ENCODE measurements at regions not wholly inside any gene's neighbourhood (a gene's known extent, or its start where the extent isn't known, plus 50 kb on each side); places are given as distances from the start of the nearest gene placed in this dataset.

GRCh38 chr6:105545947-105546731 lies 143.3 kb upstream of the PREP start:
- DNase-seq (ENCODE audit: low spot score) (no peak), ATAC-seq (ENCODE audit: low FRiP score) (peak; percentile 73)
- TF ChIP-seq CTCF (IDR thresholded peaks at IDR 0.05): no peak

- TF ChIP-seq CTCF (IDR thresholded peaks at IDR 0.05): no peak
- DNase-seq (ENCODE audit: low spot score): no peak
- no peak for ATAC-seq (ENCODE audit: low FRiP score)
Measured at GRCh38 chr6:105545228-105545920, 142.5 kb upstream of the PREP start.

- DNase-seq (ENCODE audit: low spot score) (no peak), ATAC-seq (ENCODE audit: low FRiP score) (no peak)
- TF ChIP-seq CTCF (IDR thresholded peaks at IDR 0.05): no peak
Measured at GRCh38 chr6:105539911-105540310, 137.0 kb upstream of the PREP start.

- no peak for TF ChIP-seq CTCF (IDR thresholded peaks at IDR 0.05)
- no peak for ATAC-seq (ENCODE audit: low FRiP score)
- no peak for DNase-seq (ENCODE audit: low spot score)
Measured at GRCh38 chr6:105537981-105538578, 135.2 kb upstream of the PREP start.

GRCh38 chr6:105536961-105537360 lies 134.1 kb upstream of the PREP start:
- DNase-seq (ENCODE audit: low spot score): no peak
- ATAC-seq (ENCODE audit: low FRiP score): no peak
- no peak for TF ChIP-seq CTCF (IDR thresholded peaks at IDR 0.05)

- ATAC-seq (ENCODE audit: low FRiP score): no peak
- no peak for TF ChIP-seq CTCF (IDR thresholded peaks at IDR 0.05)
- no peak for DNase-seq (ENCODE audit: low spot score)
Measured at GRCh38 chr6:105533301-105533700, 130.4 kb upstream of the PREP start.

Data from omental fat pad (tissue), 3 donors.